Gastrocnemius medialis (tissue), 4 donors: ENCODE measurements at regions not wholly inside any gene's neighbourhood (a gene's known extent, or its start where the extent isn't known, plus 50 kb on each side); places are given as distances from the start of the nearest gene placed in this dataset.

Experiments
- ATAC-seq, 2 donors: fragments of 150-250 bp; one replicate each; pipeline ENCODE4 v1.9.1; 2016
- DNase-seq, 2 donors: peaks; one replicate each; pipeline ENCODE4 v3.0.0-alpha.2; 2019
- H3K27ac ChIP-seq, 4 donors: fragments of 200-600 bp; sonication (generic); 1 replicate in 1 of 4; 2 replicates in 3 of 4; pipeline ENCODE4 v1.5.1; 2016 to 2018; ENCODE audit warnings: mild to moderate bottlenecking in 2 of 4, moderate library complexity in 1 of 4
- H3K27me3 ChIP-seq, 3 donors: fragments of 200-600 bp; sonication (generic) in 2 of 3; 1 replicate in 1 of 3; 2 replicates in 2 of 3; pipeline versions ENCODE4 v1.5.1 to v1.6.0; 2016 to 2019; ENCODE audit warnings: mild to moderate bottlenecking in 1 of 3, moderate library complexity in 1 of 3
- H3K36me3 ChIP-seq, 2 donors: fragments of 200-600 bp; sonication (generic) in 1 of 2; one replicate each; pipeline ENCODE4 v1.5.1; 2017 to 2018
- H3K4me1 ChIP-seq, 2 donors: fragments of 200-600 bp; sonication (generic) in 1 of 2; one replicate each; pipeline ENCODE4 v1.5.1; 2016 to 2017; ENCODE audit warnings: mild to moderate bottlenecking in 2 of 2
- H3K4me3 ChIP-seq, 4 donors: fragments of 200-600 bp; sonication (generic) in 3 of 4; 1 replicate in 1 of 4; 2 replicates in 3 of 4; pipeline ENCODE4 v1.5.1; 2016 to 2019; ENCODE audit warnings: mild to moderate bottlenecking in 2 of 4
- H3K9me3 ChIP-seq, 3 donors: fragments of 200-600 bp; sonication (generic) in 2 of 3; 1 replicate in 1 of 3; 2 replicates in 2 of 3; pipeline ENCODE4 v1.5.1; 2016 to 2019
- CTCF ChIP-seq, 5 experiments: fragments of 450-650 bp in 3 of 5; fragments of 200-600 bp in 2 of 5; sonication (generic) in 2 of 5; IDR thresholded peaks in 4 of 5; conservative IDR thresholded peaks in 1 of 5; 1 replicate in 4 of 5; 2 replicates in 1 of 5; pipeline ENCODE4 v1.5.1; 2016 to 2019; ENCODE audit warnings: antibody characterized with exemption in 5 of 5, mild to moderate bottlenecking in 3 of 5, moderate library complexity in 3 of 5
- POLR2A ChIP-seq, 2 donors: fragments of 450-650 bp; IDR thresholded peaks; one replicate each; pipeline ENCODE4 v1.6.1; 2017; ENCODE audit warnings: antibody characterized with exemption in 2 of 2, mild to moderate bottlenecking in 2 of 2, moderate library complexity in 2 of 2
- in situ Hi-C, 4 donors: fragments of 200-750 bp; cut with MboI; loops; one replicate each; pipeline versions ENCODE4 v1.15.0 to v1.8.0; 2017; ENCODE audit warnings: low sequenced_read_pairs in 4 of 4
- intact Hi-C: fragments of 100-400 bp; cut with DNase I; formaldehyde crosslinking; loops from one replicate; pipeline ENCODE4 v1.15.1; 2023; ENCODE audit warnings: low total_unique reads

- in situ Hi-C loops (no loop called here), intact Hi-C loops (no loop called here)
- Histone ChIP-seq H3K27ac (no peak overlapping the region), H3K4me3 (no peak overlapping the region), H3K9me3 (no peaks in the 10 kb centered on the region), H3K27me3 (no peaks in the 10 kb centered on the region), H3K4me1 (no peaks in the 10 kb centered on the region), H3K36me3 (no peaks in the 10 kb centered on the region)
- ATAC-seq: no peak
- no peak for DNase-seq
- TF ChIP-seq CTCF (IDR thresholded peaks at IDR 0.05 in 4 of 5, conservative IDR thresholded peaks at IDR 0.05 in 1 of 5): no peak
- no peak for TF ChIP-seq POLR2A (IDR thresholded peaks at IDR 0.05)
Measured at GRCh38 chr21:27225940-27226339, 259.1 kb upstream of the ADAMTS5 start.

GRCh38 chr21:27225151-27225550 is 258.3 kb upstream of the ADAMTS5 start:
- Histone ChIP-seq H3K9me3 (no peaks in the 10 kb centered on the region), H3K27ac (no peak overlapping the region), H3K4me3 (no peak overlapping the region), H3K27me3 (no peaks in the 10 kb centered on the region), H3K4me1 (no peaks in the 10 kb centered on the region), H3K36me3 (no peaks in the 10 kb centered on the region)
- DNase-seq: no peak
- in situ Hi-C loops: no loop called here
- no peak for TF ChIP-seq POLR2A (IDR thresholded peaks at IDR 0.05)
- TF ChIP-seq CTCF (IDR thresholded peaks at IDR 0.05 in 4 of 5, conservative IDR thresholded peaks at IDR 0.05 in 1 of 5): no peak
- intact Hi-C loops: no loop called here
- no peak for ATAC-seq

GRCh38 chr21:27224169-27224568 is 257.3 kb upstream of the ADAMTS5 start:
- Histone ChIP-seq H3K36me3 (no peaks in the 10 kb centered on the region), H3K9me3 (no peaks in the 10 kb centered on the region), H3K27me3 (no peaks in the 10 kb centered on the region), H3K4me1 (no peaks in the 10 kb centered on the region), H3K4me3 (no peak overlapping the region), H3K27ac (no peak overlapping the region)
- ATAC-seq (no peak), DNase-seq (no peak)
- intact Hi-C loops: no loop called here
- TF ChIP-seq CTCF (IDR thresholded peaks at IDR 0.05 in 4 of 5, conservative IDR thresholded peaks at IDR 0.05 in 1 of 5) (no peak), POLR2A (IDR thresholded peaks at IDR 0.05) (no peak)
- in situ Hi-C loops: no loop called here

- intact Hi-C loops: no loop called here
- no peaks in the 10 kb centered on the region for H3K36me3 ChIP-seq
- no peak for ATAC-seq
- no peaks in the 10 kb centered on the region for H3K27me3 ChIP-seq
- no peak for TF ChIP-seq POLR2A (IDR thresholded peaks at IDR 0.05)
- no peak for TF ChIP-seq CTCF (IDR thresholded peaks at IDR 0.05 in 4 of 5, conservative IDR thresholded peaks at IDR 0.05 in 1 of 5)
- in situ Hi-C loops: no loop called here
- peak overlapping the region in 3 of 4 donors; percentile 1 to 48 (median 10) for H3K27ac ChIP-seq
- H3K4me1 ChIP-seq: no peaks in the 10 kb centered on the region
- no peaks in the 10 kb centered on the region for H3K9me3 ChIP-seq
- no peak for DNase-seq
- H3K4me3 ChIP-seq: no peak overlapping the region
Measured at GRCh38 chr21:27221077-27221476, 254.2 kb upstream of the ADAMTS5 start.

GRCh38 chr21:27220416-27220815 is 253.5 kb upstream of the ADAMTS5 start:
- TF ChIP-seq CTCF (IDR thresholded peaks at IDR 0.05 in 4 of 5, conservative IDR thresholded peaks at IDR 0.05 in 1 of 5) (no peak), POLR2A (IDR thresholded peaks at IDR 0.05) (no peak)
- H3K27me3 ChIP-seq: no peaks in the 10 kb centered on the region
- H3K4me1 ChIP-seq: no peaks in the 10 kb centered on the region
- no peak overlapping the region for H3K4me3 ChIP-seq
- DNase-seq (peak in 1 of 2 donors; percentile 13), ATAC-seq (no peak)
- H3K27ac ChIP-seq: peak overlapping the region in 2 of 4 donors; percentile 1 to 48
- intact Hi-C loops (no loop called here), in situ Hi-C loops (no loop called here)
- no peaks in the 10 kb centered on the region for H3K9me3 ChIP-seq
- no peaks in the 10 kb centered on the region for H3K36me3 ChIP-seq
